WTC11 (cell line): ENCODE measurements at regions not wholly inside any gene's neighbourhood (a gene's known extent, or its start where the extent isn't known, plus 50 kb on each side); places are given as distances from the start of the nearest gene placed in this dataset.

ENCODE experiments used
- AFF4 ChIP-seq: sonication (generic); formaldehyde crosslinking; IDR thresholded peaks from 2 replicates; pipeline ENCODE4 v1.8.1; 2023; ENCODE audit warnings: mild to moderate bottlenecking, missing genetic modification reagents, borderline replicate concordance
- CTCF ChIP-seq: fragments of 200-600 bp; IDR thresholded peaks from 2 replicates; pipeline ENCODE4 v1.8.0; 2022; ENCODE audit warnings: antibody characterized with exemption
- E2F4 ChIP-seq: sonication (generic); formaldehyde crosslinking; IDR thresholded peaks from 2 replicates; pipeline ENCODE4 v1.8.1; 2022; ENCODE audit warnings: low read depth, mild to moderate bottlenecking, moderate library complexity, missing genetic modification reagents, borderline replicate concordance
- E2F5 ChIP-seq: sonication (generic); formaldehyde crosslinking; IDR thresholded peaks from 2 replicates; pipeline ENCODE4 v1.8.1; 2022; ENCODE audit warnings: mild to moderate bottlenecking, moderate library complexity, missing genetic modification reagents
- EMX1 ChIP-seq: fragments of 250-450 bp; sonication (Bioruptor Pico); IDR thresholded peaks from 2 replicates; pipeline ENCODE4 v1.8.0; 2021; ENCODE audit warnings: mild to moderate bottlenecking
- MAX ChIP-seq: sonication (generic); formaldehyde crosslinking; IDR thresholded peaks from 2 replicates; pipeline ENCODE4 v1.8.0; 2022; ENCODE audit warnings: mild to moderate bottlenecking, missing genetic modification reagents
- NR2C2 ChIP-seq: sonication (generic); formaldehyde crosslinking; IDR thresholded peaks from 2 replicates; pipeline ENCODE4 v1.8.0; 2022; ENCODE audit warnings: mild to moderate bottlenecking, missing genetic modification reagents
- SMAD4 ChIP-seq: sonication (generic); formaldehyde crosslinking; IDR thresholded peaks from 2 replicates; pipeline ENCODE4 v1.8.0; 2022; ENCODE audit warnings: mild to moderate bottlenecking, missing genetic modification reagents
- TCF7 ChIP-seq: sonication (generic); formaldehyde crosslinking; IDR thresholded peaks from 2 replicates; pipeline ENCODE4 v1.8.0; 2022; ENCODE audit warnings: mild to moderate bottlenecking, low read depth, missing genetic modification reagents, moderate library complexity
- ZNF121 ChIP-seq: sonication (generic); formaldehyde crosslinking; IDR thresholded peaks from 2 replicates; pipeline ENCODE4 v1.8.0; 2023; ENCODE audit warnings: missing genetic modification reagents

GRCh38 chr17:69735285-69735684 is 320.8 kb downstream of the MAP2K6 start:
- TF ChIP-seq E2F5 (CRISPR knock-in tag) = no peak
- no peak for TF ChIP-seq E2F4
- TF ChIP-seq ZNF121 = no peak
- TF ChIP-seq TCF7 = no peak
- no peak for TF ChIP-seq CTCF
- TF ChIP-seq MAX (CRISPR knock-in tag) = no peak
- no peak for TF ChIP-seq AFF4 (CRISPR knock-in tag)
- TF ChIP-seq EMX1 (CRISPR knock-in tag) = no peak
- no peak for TF ChIP-seq SMAD4 (CRISPR knock-in tag)
- TF ChIP-seq NR2C2 (CRISPR knock-in tag) = no peak
